GM20000 (cell line): ENCODE measurements at regions not wholly inside any gene's neighbourhood (a gene's known extent, or its start where the extent isn't known, plus 50 kb on each side); places are given as distances from the start of the nearest gene placed in this dataset.

Source experiments
- DNase-seq: peaks from one replicate; pipeline ENCODE4 v3.0.0; 2012; ENCODE audit warnings: low spot score
- CTCF ChIP-seq: IDR thresholded peaks from 2 replicates; pipeline ENCODE4 v1.5.1; 2012; ENCODE audit warnings: mild to moderate bottlenecking, control low read depth; ENCODE audit errors: extremely low read depth, missing control alignments

GRCh38 chr5:14004598-14005394 is 60.3 kb upstream of the DNAH5 start:
- no peak for TF ChIP-seq CTCF
- DNase-seq, result no peak

- no peak for DNase-seq
Observed at GRCh38 chr5:14003936-14004335, 59.4 kb upstream of the DNAH5 start.

GRCh38 chr5:14003513-14003912 is 59.0 kb upstream of the DNAH5 start:
- no peak for TF ChIP-seq CTCF

More at GRCh38 chr5:14003936-14004335, 59.4 kb upstream of the DNAH5 start:
- no peak for TF ChIP-seq CTCF

GRCh38 chr5:13998254-13998653 is 53.8 kb upstream of the DNAH5 start:
- no peak for DNase-seq
- no peak for TF ChIP-seq CTCF

More at GRCh38 chr5:14003513-14003912, 59.0 kb upstream of the DNAH5 start:
- no peak for DNase-seq

- TF ChIP-seq CTCF, result no peak
- no peak for DNase-seq
Observed at GRCh38 chr5:13997514-13997913, 53.0 kb upstream of the DNAH5 start.

- no peak for TF ChIP-seq CTCF
- DNase-seq, result peak; percentile 15
Observed at GRCh38 chr5:13994621-13995253, 50.2 kb upstream of the DNAH5 start.
